Coronary artery (tissue), 2 donors: ENCODE measurements at regions not wholly inside any gene's neighbourhood (a gene's known extent, or its start where the extent isn't known, plus 50 kb on each side); places are given as distances from the start of the nearest gene placed in this dataset.

ENCODE experiments used
- DNase-seq: peaks from one replicate; pipeline ENCODE4 v3.0.0-alpha.2; 2017; ENCODE audit warnings: low spot score
- H3K27ac ChIP-seq, 2 donors: fragments of 200-600 bp; sonication (generic); one replicate each; pipeline ENCODE4 v1.5.1; 2016 to 2019
- H3K4me3 ChIP-seq: fragments of 200-600 bp; sonication (generic); 2 replicates; pipeline ENCODE4 v1.5.1; 2016; ENCODE audit warnings: mild to moderate bottlenecking, moderate library complexity
- TF ChIP-seq, protein P1 (sequence below): fragments of 200-600 bp; sonication (generic); IDR thresholded peaks from one replicate; pipeline ENCODE4 v1.5.1; 2019; ENCODE audit warnings: antibody characterized with exemption

DNA sequence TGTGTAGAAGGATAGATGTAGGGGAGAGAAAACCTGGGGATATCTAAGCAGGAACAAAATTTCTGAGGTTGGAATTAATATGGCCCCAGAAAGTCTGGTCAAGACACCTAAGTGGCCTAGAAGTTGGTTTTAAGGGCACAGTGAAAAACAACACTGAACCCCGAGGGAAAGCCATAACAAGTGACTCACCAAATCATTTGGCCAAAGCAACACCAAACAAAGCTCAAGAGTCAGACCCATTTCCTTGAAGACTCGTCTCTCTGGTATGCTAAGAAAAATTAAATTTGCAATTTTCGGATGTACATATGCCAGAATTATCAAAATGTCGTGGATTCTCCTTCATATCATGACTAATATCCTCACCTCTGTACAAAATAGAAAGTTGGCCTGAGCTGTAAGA lies 162.9 kb downstream of the SMIM20 start:
- TF ChIP-seq, protein P1, sequence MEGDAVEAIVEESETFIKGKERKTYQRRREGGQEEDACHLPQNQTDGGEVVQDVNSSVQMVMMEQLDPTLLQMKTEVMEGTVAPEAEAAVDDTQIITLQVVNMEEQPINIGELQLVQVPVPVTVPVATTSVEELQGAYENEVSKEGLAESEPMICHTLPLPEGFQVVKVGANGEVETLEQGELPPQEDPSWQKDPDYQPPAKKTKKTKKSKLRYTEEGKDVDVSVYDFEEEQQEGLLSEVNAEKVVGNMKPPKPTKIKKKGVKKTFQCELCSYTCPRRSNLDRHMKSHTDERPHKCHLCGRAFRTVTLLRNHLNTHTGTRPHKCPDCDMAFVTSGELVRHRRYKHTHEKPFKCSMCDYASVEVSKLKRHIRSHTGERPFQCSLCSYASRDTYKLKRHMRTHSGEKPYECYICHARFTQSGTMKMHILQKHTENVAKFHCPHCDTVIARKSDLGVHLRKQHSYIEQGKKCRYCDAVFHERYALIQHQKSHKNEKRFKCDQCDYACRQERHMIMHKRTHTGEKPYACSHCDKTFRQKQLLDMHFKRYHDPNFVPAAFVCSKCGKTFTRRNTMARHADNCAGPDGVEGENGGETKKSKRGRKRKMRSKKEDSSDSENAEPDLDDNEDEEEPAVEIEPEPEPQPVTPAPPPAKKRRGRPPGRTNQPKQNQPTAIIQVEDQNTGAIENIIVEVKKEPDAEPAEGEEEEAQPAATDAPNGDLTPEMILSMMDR, result no peak
- Histone ChIP-seq H3K27ac (peak overlapping the region in 1 of 2 donors; percentile 37), H3K4me3 (no peak overlapping the region)
- DNase-seq, result no peak

DNA sequence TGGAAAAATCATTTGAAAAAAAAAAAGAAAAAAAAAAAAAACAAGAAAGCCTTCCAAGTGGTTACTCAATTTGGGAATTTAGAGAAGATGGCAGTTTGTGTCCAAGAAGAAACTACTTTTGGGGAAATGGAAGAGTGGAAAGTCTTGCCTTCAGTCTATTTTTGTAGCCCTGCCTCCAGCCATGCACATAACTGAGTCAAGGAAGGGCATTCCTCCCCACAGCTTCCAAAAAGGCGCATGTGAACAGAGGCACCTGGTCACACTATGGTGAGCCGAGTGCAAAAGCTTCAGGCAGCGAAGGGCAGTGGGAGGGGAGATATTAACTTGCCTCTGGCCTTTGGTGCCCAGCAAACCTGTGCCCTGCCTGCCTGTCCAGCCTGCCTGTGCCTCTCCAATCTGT lies 163.7 kb downstream of the SMIM20 start:
- Histone ChIP-seq H3K27ac (peak overlapping the region in 1 of 2 donors; percentile 13), H3K4me3 (no peak overlapping the region)
- TF ChIP-seq, protein P1, result no peak
- no peak for DNase-seq

DNA sequence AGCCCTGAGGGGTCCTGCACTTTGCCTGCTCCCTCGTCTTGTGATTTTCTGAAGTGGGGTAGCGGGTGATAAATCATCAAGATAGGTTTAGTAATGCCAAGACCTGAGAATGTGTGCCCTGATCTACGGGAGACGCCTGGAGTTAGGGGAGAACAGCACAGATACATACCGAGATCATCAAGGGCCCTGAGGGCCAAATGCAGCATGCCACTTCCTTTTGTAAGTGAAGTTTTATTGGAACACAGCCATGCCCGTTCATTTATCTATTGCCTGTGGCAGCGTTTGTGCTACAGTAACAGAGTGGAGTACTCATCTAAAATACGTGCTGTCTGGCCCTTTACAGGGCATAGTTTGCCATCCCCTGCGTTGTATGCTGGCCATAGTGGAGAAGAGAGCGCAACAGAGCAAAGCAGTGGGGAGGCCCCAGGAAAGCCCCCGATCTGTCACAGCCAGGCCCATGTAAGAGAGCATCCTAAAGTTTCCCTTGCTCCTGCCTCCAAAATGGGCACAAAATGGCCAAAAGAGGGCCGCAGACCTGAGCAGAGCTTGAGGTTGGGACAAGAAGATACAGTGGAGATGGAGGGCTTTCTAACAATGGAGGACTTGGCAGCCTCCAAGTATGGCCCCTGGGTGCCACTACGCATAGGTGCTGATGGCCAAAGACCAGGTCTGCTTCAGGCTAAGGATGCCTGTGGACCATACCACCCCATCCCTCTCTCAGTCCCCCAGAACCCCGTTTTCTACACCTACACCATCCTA lies 167.0 kb downstream of the SMIM20 start:
- Histone ChIP-seq H3K27ac (no peak overlapping the region), H3K4me3 (no peak overlapping the region)
- DNase-seq, result no peak
- TF ChIP-seq, protein P1, result no peak

DNA sequence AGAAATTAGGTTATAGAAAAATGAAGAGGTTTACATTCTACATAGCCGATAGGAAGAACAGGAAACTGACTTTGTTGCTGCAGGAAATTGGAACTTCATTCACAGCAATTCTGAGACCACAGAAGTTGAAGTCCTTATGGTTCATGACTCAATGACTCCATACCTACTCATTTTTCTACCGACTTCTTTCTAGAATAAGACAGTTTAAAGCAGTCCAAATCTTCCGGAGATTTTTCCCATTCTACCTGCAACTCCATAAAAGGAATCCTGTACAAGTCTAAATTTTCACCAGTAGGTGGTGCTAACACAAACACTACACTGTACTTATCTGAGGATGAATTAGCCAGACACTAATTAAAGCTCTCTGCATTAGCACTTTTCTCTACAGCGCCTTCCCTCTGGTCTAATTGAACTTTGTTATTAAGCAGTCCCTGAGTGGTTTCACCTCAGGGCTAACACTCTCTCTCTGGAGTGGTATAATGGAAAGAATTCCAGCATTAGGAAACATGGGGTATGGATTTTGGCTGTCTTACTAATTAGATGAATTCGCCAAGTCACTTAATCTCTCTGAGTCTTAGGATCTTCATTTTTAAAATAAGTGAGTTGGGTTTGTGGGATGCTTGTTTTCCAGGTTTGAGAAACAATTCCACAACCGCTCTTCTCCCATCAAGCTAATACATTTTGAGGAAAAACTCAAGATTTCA lies 167.9 kb downstream of the SMIM20 start:
- peak overlapping the region in 1 of 2 donors; percentile 5 for H3K27ac ChIP-seq
- DNase-seq, result no peak

DNA sequence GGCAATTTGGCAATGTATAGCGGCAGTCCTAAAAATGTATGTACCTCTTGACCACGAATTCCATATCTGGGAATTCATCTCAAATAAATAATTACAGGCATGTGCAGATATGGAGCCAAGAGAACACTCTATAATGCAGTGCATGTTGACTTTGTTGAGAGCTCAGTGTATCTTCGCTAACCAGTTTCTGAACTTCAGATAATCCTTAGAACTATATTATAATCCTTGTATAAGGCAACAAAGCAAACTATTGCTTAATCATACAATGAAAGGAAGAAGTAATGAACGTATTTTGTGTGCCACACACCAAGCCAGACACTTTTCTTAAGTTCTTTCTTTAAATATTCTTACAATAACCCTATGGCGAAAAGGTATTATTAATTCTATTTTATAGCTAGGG lies 168.5 kb downstream of the SMIM20 start:
- TF ChIP-seq, protein P1, result no peak
- Histone ChIP-seq H3K27ac (no peak overlapping the region), H3K4me3 (no peak overlapping the region)
- DNase-seq, result no peak

More for the DNA sequence above, 167.9 kb downstream of the SMIM20 start:
- TF ChIP-seq, protein P1, result peak; percentile 58
- no peak overlapping the region for H3K4me3 ChIP-seq

DNA sequence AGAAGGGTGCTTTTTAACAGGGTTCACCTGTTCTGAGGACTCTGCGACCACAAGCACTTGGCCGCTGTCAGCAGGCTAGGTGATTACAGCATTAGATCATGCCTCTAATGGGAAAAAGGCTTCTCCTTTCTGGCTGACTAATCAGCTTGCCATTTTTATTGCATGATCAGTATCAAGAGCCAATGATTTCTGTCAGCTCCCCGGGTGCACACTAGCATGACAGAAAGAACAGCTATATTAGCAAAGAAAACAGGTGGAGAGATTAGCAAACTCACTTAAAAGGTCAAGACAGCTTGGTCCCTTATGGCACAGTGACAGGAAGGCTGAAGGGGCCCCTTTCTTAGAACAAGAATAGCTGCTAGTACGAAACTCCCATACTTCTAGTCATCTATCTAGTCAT lies 170.0 kb downstream of the SMIM20 start:
- no peak overlapping the region for H3K27ac ChIP-seq
- no peak overlapping the region for H3K4me3 ChIP-seq
- TF ChIP-seq, protein P1, result no peak
- no peak for DNase-seq

DNA sequence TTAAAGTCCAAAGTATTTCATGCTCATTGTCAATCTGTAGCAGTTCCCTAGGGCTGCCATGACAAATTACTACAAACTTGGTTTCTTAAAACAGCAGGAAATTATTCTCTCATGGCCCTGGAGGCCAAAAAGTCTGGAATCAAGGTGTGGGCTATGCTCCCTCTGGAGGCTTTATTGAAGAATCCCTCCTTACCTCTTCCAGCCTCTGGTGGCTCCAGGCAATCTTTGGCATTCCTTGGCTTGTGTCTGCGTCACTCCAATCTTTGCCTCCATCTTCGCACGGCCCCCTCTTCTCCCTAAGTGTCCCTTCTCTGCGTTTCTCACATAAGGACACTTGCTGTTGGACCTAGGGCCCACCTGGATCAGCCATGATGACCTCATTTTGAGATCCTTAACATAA lies 170.4 kb downstream of the SMIM20 start:
- no peak for DNase-seq
- TF ChIP-seq, protein P1, result no peak
- H3K4me3 ChIP-seq, result no peak overlapping the region
- H3K27ac ChIP-seq, result no peak overlapping the region
